CD4-positive, alpha-beta T cell (primary cell): ENCODE measurements at regions not wholly inside any gene's neighbourhood (a gene's known extent, or its start where the extent isn't known, plus 50 kb on each side); places are given as distances from the start of the nearest gene placed in this dataset.

Experiments used
- ATAC-seq: fragments of 200-7000 bp; cut with Tn5 transposase; one replicate; pipeline ENCODE4 v1.10.0; 2022; ENCODE audit warnings: mild to moderate bottlenecking; ENCODE audit not compliant: poor library complexity
- CTCF ChIA-PET: fragments of 350-600 bp; sonication (Branson Sonifier 250); formaldehyde crosslinking; loops from one replicate; lab custom pipeline; 2021; ENCODE audit warnings: antibody characterized with exemption, inconsistent platforms; lab: Charles Lee
- POLR2A ChIA-PET: fragments of 350-600 bp; sonication (Branson Sonifier 250); formaldehyde crosslinking; loops from one replicate; lab custom pipeline; 2021; ENCODE audit warnings: antibody characterized with exemption, inconsistent platforms; lab: Charles Lee
- DNase-seq, 14 experiments: peaks; one replicate each; pipeline ENCODE4 v3.0.0-alpha.2; 2013 to 2020; ENCODE audit warnings: mixed read lengths in 2 of 14
- H3K27ac ChIP-seq, 2 donors: one replicate each; pipeline versions ENCODE4 v1.5.1 to v1.7.0; 2013; ENCODE audit warnings: low read length in 2 of 2, low read depth in 1 of 2, mild to moderate bottlenecking in 1 of 2
- H3K27me3 ChIP-seq, 2 experiments: 1 replicate in 1 of 2; 2 replicates in 1 of 2; pipeline versions ENCODE4 v1.6.1 to v1.7.0; 2013; ENCODE audit warnings: low read length in 2 of 2, control low read depth in 1 of 2, mild to moderate bottlenecking in 1 of 2, moderate library complexity in 1 of 2; ENCODE audit not compliant: insufficient read depth in 2 of 2, control insufficient read depth in 1 of 2
- H3K36me3 ChIP-seq: one replicate; pipeline ENCODE4 v1.6.1; 2013; ENCODE audit warnings: low read length, control low read depth; ENCODE audit not compliant: insufficient read depth
- H3K4me1 ChIP-seq: one replicate; pipeline ENCODE4 v1.6.1; 2013; ENCODE audit warnings: low read length, control low read depth; ENCODE audit not compliant: insufficient read depth
- H3K4me3 ChIP-seq: one replicate; pipeline ENCODE4 v1.5.1; 2013; ENCODE audit warnings: mild to moderate bottlenecking, low read length, moderate library complexity
- H3K9me3 ChIP-seq, 2 experiments: 1 replicate in 1 of 2; 2 replicates in 1 of 2; pipeline versions ENCODE4 v1.6.1 to v1.7.0; 2013; ENCODE audit warnings: low read length in 2 of 2, mild to moderate bottlenecking in 2 of 2, control low read depth in 1 of 2, moderate library complexity in 1 of 2; ENCODE audit not compliant: control insufficient read depth in 1 of 2, insufficient read depth in 1 of 2
- H3K27ac Mint-ChIP-seq: one replicate; pipeline ENCODE4 v1.8.0; 2020; ENCODE audit warnings: mixed read lengths
- H3K27me3 Mint-ChIP-seq: one replicate; pipeline ENCODE4 v1.8.0; 2021; ENCODE audit warnings: mixed read lengths
- H3K36me3 Mint-ChIP-seq: one replicate; pipeline ENCODE4 v1.8.0; 2021; ENCODE audit warnings: low read depth, mixed read lengths
- H3K4me1 Mint-ChIP-seq: one replicate; pipeline ENCODE4 v1.8.0; 2021; ENCODE audit warnings: low read depth, mixed read lengths
- H3K4me3 Mint-ChIP-seq: one replicate; pipeline ENCODE4 v1.8.0; 2020; ENCODE audit warnings: mild to moderate bottlenecking, mixed read lengths
- H3K9me3 Mint-ChIP-seq: one replicate; pipeline ENCODE4 v1.8.0; 2020; ENCODE audit warnings: mixed read lengths
- CTCF ChIP-seq: fragments of 200-600 bp; IDR thresholded peaks from one replicate; pipeline ENCODE4 v1.8.0; 2022; ENCODE audit warnings: antibody characterized with exemption, mild to moderate bottlenecking
- intact Hi-C, 2 experiments: fragments of 100-400 bp; cut with DNase I in 1 of 2; cut with micrococcal nuclease in 1 of 2; formaldehyde crosslinking; loops; one replicate each; pipeline versions ENCODE4 v1.15.1 to v1.9.0; 2023 to 2025; cut with DNase I, micrococcal nuclease

DNA sequence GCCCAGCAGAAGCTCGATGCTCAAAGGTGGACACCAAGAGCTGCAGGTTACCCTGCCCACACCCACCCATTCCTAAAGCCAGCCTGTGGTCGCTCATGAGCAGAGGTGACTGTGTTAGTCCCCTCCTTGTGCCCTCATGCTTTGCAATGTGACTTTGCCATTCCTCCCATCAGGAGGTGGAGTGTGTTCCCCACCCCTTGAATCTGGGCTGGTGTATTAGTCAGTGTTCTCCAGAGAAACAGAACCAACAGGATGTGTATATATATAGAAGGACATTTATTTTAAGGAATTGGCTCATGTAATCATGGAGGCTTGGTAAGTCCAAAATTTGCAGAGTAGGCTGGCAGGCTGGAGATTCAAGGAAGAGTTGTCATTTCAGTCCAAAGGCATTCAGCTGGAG is 54.4 kb upstream of the RNF24 start:
- Histone ChIP-seq H3K27me3 (no peaks in the 10 kb centered on the region), H3K4me3 (no peak overlapping the region), H3K27ac (no peak overlapping the region), H3K4me1 (no peaks in the 10 kb centered on the region), H3K9me3 (peaks cover 0 to 4% of the 10 kb centered on the region in 2 experiments), H3K36me3 (no peaks in the 10 kb centered on the region)
- ChIA-PET CTCF (no interaction called here), POLR2A (no interaction called here)
- Mint-ChIP-seq H3K9me3 (no peaks in the 10 kb centered on the region), H3K4me3 (no peak overlapping the region), H3K4me1 (peaks cover 16% of the 10 kb centered on the region), H3K36me3 (no peaks in the 10 kb centered on the region), H3K27me3 (no peaks in the 10 kb centered on the region), H3K27ac (no peak overlapping the region)
- no peak for TF ChIP-seq CTCF
- intact Hi-C loops = no loop called here
- ATAC-seq (no peak), DNase-seq (no peak)

DNA sequence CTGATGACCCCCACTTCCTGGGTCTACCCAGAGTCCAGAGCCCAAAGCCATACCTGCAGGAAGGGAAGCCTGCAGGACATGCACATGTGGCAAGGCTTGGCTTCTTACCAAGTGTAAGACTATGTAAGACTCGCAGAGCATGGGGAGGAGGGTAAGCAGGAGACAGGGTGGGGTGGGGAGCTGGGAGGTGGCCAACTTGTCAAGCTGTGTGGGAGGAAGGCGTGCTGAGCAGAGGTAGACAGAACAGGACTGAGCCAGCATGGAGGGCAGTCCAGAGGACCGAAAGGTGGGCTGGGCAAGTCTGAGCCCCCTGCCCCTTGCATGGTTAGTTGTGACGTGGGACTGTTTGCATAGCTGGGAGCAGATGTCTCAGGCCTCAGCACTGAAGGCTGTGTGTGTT is 53.4 kb upstream of the RNF24 start:
- H3K36me3 Mint-ChIP-seq = no peaks in the 10 kb centered on the region
- H3K4me1 ChIP-seq = no peaks in the 10 kb centered on the region
- H3K4me3 ChIP-seq = no peak overlapping the region
- H3K27ac ChIP-seq = no peak overlapping the region
- intact Hi-C loops = no loop called here
- no peak overlapping the region for H3K27ac Mint-ChIP-seq
- ChIA-PET CTCF (interaction anchor here (0.6 kb wide), 1 partner anchor 78 kb away, joined by 3 read pairs; no protein-coding TSS in a partner anchor), POLR2A (no interaction called here)
- peaks cover 0 to 4% of the 10 kb centered on the region in 2 experiments for H3K9me3 ChIP-seq
- no peaks in the 10 kb centered on the region for H3K27me3 Mint-ChIP-seq
- DNase-seq (no peak), ATAC-seq (no peak)
- H3K9me3 Mint-ChIP-seq = no peaks in the 10 kb centered on the region
- no peak for TF ChIP-seq CTCF
- no peak overlapping the region for H3K4me3 Mint-ChIP-seq
- H3K4me1 Mint-ChIP-seq = peaks cover 12% of the 10 kb centered on the region
- no peaks in the 10 kb centered on the region for H3K36me3 ChIP-seq
- no peaks in the 10 kb centered on the region for H3K27me3 ChIP-seq

DNA sequence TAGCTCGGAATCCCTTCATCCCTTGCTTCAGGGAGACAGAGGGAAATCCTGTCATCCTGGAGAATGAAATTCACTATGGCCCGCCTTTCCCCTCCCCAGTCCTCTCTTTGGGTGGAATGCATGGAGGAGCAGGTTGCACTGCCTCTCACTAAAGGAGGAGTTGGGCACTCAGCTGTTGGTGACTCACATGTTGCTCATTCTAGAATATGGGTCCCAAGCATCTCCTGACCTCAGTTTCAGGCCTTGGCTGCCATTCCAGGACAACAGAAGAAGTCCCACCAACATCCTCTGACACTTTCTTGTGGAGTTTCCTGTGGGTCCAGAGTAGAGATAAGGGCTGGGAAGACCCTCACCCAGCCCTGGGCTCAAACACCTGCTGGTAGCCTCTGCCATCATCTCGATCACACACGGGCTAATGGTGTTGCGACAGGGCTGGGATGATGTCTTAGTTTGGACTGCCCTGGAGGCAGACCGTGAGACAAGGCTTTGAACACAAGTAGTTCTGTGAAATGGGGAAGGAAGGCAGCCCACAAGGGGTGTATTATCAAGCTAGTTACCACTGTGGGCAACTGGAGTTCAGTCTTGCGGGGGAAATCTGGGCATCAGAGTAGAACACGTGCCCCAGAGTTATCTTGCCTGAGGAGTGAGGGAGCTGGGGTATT is 52.4 kb upstream of the RNF24 start:
- Histone ChIP-seq H3K36me3 (no peaks in the 10 kb centered on the region), H3K27ac (no peak overlapping the region), H3K4me1 (peaks cover 4% of the 10 kb centered on the region), H3K9me3 (peaks cover 0 to 4% of the 10 kb centered on the region in 2 experiments), H3K27me3 (no peaks in the 10 kb centered on the region), H3K4me3 (no peak overlapping the region)
- ATAC-seq = no peak
- Mint-ChIP-seq H3K9me3 (no peaks in the 10 kb centered on the region), H3K4me1 (peaks cover 12% of the 10 kb centered on the region), H3K27me3 (no peaks in the 10 kb centered on the region), H3K27ac (no peak overlapping the region), H3K4me3 (no peak overlapping the region), H3K36me3 (no peaks in the 10 kb centered on the region)
- ChIA-PET CTCF (no interaction called here), POLR2A (no interaction called here)
- no peak for TF ChIP-seq CTCF
- peak in 2 of 14 experiments; percentile 29 to 38 for DNase-seq
- intact Hi-C loops = no loop called here
